ENCODE measurements at regions not wholly inside any gene's neighbourhood (a gene's known extent, or its start where the extent isn't known, plus 50 kb on each side); places are given as distances from the start of the nearest gene placed in this dataset.
A peak's percentile ranks its signal among the peaks of the same experiment; 100 is the strongest.

DNA sequence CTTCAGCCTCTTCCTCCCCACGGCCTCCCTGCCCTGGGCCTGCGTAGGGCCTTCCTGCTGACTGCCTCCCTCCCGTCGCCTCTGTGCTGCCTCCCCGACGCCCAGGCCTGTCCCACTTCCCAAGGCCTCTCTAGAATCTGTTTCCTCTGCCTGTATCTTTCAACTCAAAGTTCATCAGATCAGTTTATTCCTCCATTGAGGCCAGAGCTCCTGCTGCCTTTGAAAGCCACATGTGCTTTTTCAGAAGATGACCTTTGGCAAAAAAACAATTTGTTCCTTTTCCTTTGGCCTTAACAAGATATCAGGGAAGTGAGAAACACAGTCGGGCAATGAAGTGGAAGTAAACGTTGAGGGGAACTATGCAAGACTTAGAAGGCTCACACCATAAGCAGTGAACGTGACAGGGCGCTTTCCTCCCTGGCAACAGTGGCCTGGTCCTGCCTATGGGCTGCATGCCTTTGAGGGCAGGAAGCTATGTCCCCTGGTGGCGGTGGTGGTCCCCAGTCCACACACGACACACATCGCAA is 85.9 kb downstream of the PSMG1 start:
- POLR2A ChIA-PET (ENCODE audit: unreplicated experiment), result no interaction called here
- ATAC-seq (no peak), DNase-seq (no peak)
- no TSS peak for BruUV-seq (replicated peaks)
- no peaks in the 10 kb centered on the region for H3F3A ChIP-seq (ENCODE audit: low read length, unreplicated experiment)
- no peak overlapping the region for H3K27ac ChIP-seq (ENCODE audit: low read length)
- no peaks in the 10 kb centered on the region for H3K27me3 ChIP-seq (ENCODE audit: low read length)
- no peaks in the 10 kb centered on the region for H3K9me2 ChIP-seq (replicated peaks; ENCODE audit: low read length)
- H3K9me3 ChIP-seq (ENCODE audit: low read length), result no peaks in the 10 kb centered on the region
- no peak overlapping the region for H2AFZ ChIP-seq (ENCODE audit: low read length)
- no peaks in the 10 kb centered on the region for H3K36me3 ChIP-seq (ENCODE audit: low read depth, low read length)
- no peaks in the 10 kb centered on the region for H3K4me1 ChIP-seq (ENCODE audit: insufficient read depth, low read length)
- H3K79me2 ChIP-seq (ENCODE audit: low read length), result no peaks in the 10 kb centered on the region
- TF ChIP-seq, protein P1, sequence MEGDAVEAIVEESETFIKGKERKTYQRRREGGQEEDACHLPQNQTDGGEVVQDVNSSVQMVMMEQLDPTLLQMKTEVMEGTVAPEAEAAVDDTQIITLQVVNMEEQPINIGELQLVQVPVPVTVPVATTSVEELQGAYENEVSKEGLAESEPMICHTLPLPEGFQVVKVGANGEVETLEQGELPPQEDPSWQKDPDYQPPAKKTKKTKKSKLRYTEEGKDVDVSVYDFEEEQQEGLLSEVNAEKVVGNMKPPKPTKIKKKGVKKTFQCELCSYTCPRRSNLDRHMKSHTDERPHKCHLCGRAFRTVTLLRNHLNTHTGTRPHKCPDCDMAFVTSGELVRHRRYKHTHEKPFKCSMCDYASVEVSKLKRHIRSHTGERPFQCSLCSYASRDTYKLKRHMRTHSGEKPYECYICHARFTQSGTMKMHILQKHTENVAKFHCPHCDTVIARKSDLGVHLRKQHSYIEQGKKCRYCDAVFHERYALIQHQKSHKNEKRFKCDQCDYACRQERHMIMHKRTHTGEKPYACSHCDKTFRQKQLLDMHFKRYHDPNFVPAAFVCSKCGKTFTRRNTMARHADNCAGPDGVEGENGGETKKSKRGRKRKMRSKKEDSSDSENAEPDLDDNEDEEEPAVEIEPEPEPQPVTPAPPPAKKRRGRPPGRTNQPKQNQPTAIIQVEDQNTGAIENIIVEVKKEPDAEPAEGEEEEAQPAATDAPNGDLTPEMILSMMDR (conservative IDR thresholded peaks at IDR 0.05; ENCODE audit: low read depth, low read length), result no peak
- TF ChIP-seq EZH2phosphoT487 (IDR thresholded peaks at IDR 0.05; ENCODE audit: borderline replicate concordance, low read length), result no peak
- no peak overlapping the region for H3K4me3 ChIP-seq (ENCODE audit: low read length)
- CTCF ChIA-PET, result no interaction called here
- H3K4me2 ChIP-seq (ENCODE audit: low read length), result no peak overlapping the region
- no peaks in the 10 kb centered on the region for H4K20me1 ChIP-seq (ENCODE audit: low read length)
- intact Hi-C loops (cut with micrococcal nuclease), result no loop called here
- no peak overlapping the region for H3K9ac ChIP-seq (ENCODE audit: low read length)

DNA sequence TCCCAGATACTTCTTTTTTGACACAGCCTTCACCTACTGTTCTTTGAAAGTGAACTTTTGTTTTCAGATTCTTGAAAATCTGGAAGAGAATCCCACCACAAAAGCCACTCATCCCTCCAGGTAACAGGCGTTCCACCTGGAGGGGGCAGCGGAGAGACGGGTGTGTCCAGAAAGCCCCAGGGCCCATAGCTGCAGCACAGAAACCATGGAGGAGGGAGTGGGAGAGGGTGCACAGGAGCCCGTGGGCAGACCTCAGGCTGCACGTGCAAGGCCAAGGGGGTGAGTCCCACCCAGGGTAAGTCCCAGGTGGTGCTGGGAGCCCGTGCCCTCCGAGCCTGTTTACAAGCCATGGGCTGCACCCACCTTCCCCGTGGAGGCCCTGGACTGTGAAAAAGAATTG is 86.5 kb downstream of the PSMG1 start:
- no peaks in the 10 kb centered on the region for H3K79me2 ChIP-seq (ENCODE audit: low read length)
- no peaks in the 10 kb centered on the region for H4K20me1 ChIP-seq (ENCODE audit: low read length)
- no peaks in the 10 kb centered on the region for H3K4me1 ChIP-seq (ENCODE audit: insufficient read depth, low read length)
- H3K36me3 ChIP-seq (ENCODE audit: low read depth, low read length), result no peaks in the 10 kb centered on the region
- no peak overlapping the region for H3K4me3 ChIP-seq (ENCODE audit: low read length)
- ChIA-PET CTCF (no interaction called here), POLR2A (ENCODE audit: unreplicated experiment) (no interaction called here)
- H2AFZ ChIP-seq (ENCODE audit: low read length), result no peak overlapping the region
- TF ChIP-seq EZH2 (IDR thresholded peaks at IDR 0.05; ENCODE audit: low read length, unreplicated experiment), result no peak
- TF ChIP-seq, protein P1 (conservative IDR thresholded peaks at IDR 0.05; ENCODE audit: low read depth, low read length), result peak; percentile 52
- H3K9me2 ChIP-seq (replicated peaks; ENCODE audit: low read length), result no peaks in the 10 kb centered on the region
- H3F3A ChIP-seq (ENCODE audit: low read length, unreplicated experiment), result no peaks in the 10 kb centered on the region
- H3K9ac ChIP-seq (ENCODE audit: low read length), result no peak overlapping the region
- H3K27ac ChIP-seq (ENCODE audit: low read length), result no peak overlapping the region
- BruUV-seq (replicated peaks), result no TSS peak
- intact Hi-C loops (cut with micrococcal nuclease), result no loop called here
- H3K9me3 ChIP-seq (ENCODE audit: low read length), result no peaks in the 10 kb centered on the region
- DNase-seq, result no peak
- H3K4me2 ChIP-seq (ENCODE audit: low read length), result no peak overlapping the region
- no peak for ATAC-seq
- no peaks in the 10 kb centered on the region for H3K27me3 ChIP-seq (ENCODE audit: low read length)

- no peaks in the 10 kb centered on the region for H3K27me3 ChIP-seq (ENCODE audit: low read length)
- H3K9ac ChIP-seq (ENCODE audit: low read length), result 0 out of 2 replicates have a peak overlapping the region, but pooled peaks have one; percentile 5
- TF ChIP-seq EZH2 (IDR thresholded peaks at IDR 0.05; ENCODE audit: low read length, unreplicated experiment), result no peak
- no peak for TF ChIP-seq EZH2phosphoT487 (IDR thresholded peaks at IDR 0.05; ENCODE audit: borderline replicate concordance, low read length)
- TF ChIP-seq, protein P1 (conservative IDR thresholded peaks at IDR 0.05; ENCODE audit: low read depth, low read length), result no peak
- H3K4me3 ChIP-seq (ENCODE audit: low read length), result no peak overlapping the region
- intact Hi-C loops (cut with micrococcal nuclease), result no loop called here
- H4K20me1 ChIP-seq (ENCODE audit: low read length), result no peaks in the 10 kb centered on the region
- no peaks in the 10 kb centered on the region for H3K9me3 ChIP-seq (ENCODE audit: low read length)
- no peaks in the 10 kb centered on the region for H3K36me3 ChIP-seq (ENCODE audit: low read depth, low read length)
- H2AFZ ChIP-seq (ENCODE audit: low read length), result no peak overlapping the region
- DNase-seq, result no peak
- H3K4me1 ChIP-seq (ENCODE audit: insufficient read depth, low read length), result no peaks in the 10 kb centered on the region
- no peak for ATAC-seq
- no peaks in the 10 kb centered on the region for H3K79me2 ChIP-seq (ENCODE audit: low read length)
- ChIA-PET CTCF (no interaction called here), POLR2A (ENCODE audit: unreplicated experiment) (no interaction called here)
- BruUV-seq (replicated peaks), result no TSS peak
- no peak overlapping the region for H3K4me2 ChIP-seq (ENCODE audit: low read length)
- no peaks in the 10 kb centered on the region for H3F3A ChIP-seq (ENCODE audit: low read length, unreplicated experiment)
- no peaks in the 10 kb centered on the region for H3K9me2 ChIP-seq (replicated peaks; ENCODE audit: low read length)
- H3K27ac ChIP-seq (ENCODE audit: low read length), result peak overlapping the region; percentile 31; the same call in 1 of the 2 replicates
Measured at GRCh38 chr21:39095681-39096080, 87.6 kb downstream of the PSMG1 start.
